GM12892 (cell line): ENCODE measurements at regions not wholly inside any gene's neighbourhood (a gene's known extent, or its start where the extent isn't known, plus 50 kb on each side); places are given as distances from the start of the nearest gene placed in this dataset.

Experiments used
- POLR2A ChIP-seq: IDR thresholded peaks from 2 replicates; pipeline ENCODE4 v1.6.1; 2011; ENCODE audit warnings: low read depth, low read length, control low read depth
- POLR2AphosphoS5 ChIP-seq: IDR thresholded peaks from 2 replicates; pipeline ENCODE4 v1.6.1; 2011; ENCODE audit warnings: low read depth, low read length, control low read depth

DNA sequence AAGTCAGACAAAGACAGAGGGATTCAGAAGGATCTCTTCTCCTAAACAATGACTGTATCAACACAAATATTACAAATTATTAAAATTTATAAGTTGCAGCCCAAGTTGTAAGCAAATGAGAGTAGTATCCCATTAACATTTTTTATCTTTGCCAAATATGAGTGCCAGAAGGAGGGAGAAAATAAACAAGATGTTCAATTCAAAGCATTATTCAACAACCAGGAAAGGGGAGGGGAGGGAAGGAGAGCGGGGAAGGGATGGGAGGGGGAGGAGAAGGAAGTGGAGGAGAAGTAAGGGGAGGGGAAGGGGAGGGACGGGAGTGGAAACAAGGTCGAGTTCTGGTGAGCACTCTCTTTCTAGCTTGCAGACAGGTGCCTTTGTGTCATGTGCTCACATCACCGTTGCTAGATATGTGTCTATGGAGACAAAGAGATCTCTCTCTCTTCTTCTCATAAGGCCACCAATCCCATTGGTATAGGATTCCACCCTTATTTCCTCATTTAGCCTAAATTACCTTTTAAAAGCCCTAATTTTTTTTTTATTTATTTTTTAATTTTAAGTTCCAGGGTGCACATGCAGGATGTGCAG lies 679.6 kb upstream of the CHAC2 start:
- TF ChIP-seq POLR2A = no peak
- TF ChIP-seq POLR2AphosphoS5 = no peak
